GM12873 (cell line): ENCODE measurements at regions not wholly inside any gene's neighbourhood (a gene's known extent, or its start where the extent isn't known, plus 50 kb on each side); places are given as distances from the start of the nearest gene placed in this dataset.

ENCODE experiments used
- TF ChIP-seq, protein P1 (sequence below): IDR thresholded peaks from 2 replicates; pipeline ENCODE4 v1.5.1; 2012; ENCODE audit warnings: low read depth, mild to moderate bottlenecking, moderate library complexity, low read length, control low read depth; ENCODE audit not compliant: insufficient read depth; ENCODE audit errors: missing control alignments

- TF ChIP-seq, protein P1, sequence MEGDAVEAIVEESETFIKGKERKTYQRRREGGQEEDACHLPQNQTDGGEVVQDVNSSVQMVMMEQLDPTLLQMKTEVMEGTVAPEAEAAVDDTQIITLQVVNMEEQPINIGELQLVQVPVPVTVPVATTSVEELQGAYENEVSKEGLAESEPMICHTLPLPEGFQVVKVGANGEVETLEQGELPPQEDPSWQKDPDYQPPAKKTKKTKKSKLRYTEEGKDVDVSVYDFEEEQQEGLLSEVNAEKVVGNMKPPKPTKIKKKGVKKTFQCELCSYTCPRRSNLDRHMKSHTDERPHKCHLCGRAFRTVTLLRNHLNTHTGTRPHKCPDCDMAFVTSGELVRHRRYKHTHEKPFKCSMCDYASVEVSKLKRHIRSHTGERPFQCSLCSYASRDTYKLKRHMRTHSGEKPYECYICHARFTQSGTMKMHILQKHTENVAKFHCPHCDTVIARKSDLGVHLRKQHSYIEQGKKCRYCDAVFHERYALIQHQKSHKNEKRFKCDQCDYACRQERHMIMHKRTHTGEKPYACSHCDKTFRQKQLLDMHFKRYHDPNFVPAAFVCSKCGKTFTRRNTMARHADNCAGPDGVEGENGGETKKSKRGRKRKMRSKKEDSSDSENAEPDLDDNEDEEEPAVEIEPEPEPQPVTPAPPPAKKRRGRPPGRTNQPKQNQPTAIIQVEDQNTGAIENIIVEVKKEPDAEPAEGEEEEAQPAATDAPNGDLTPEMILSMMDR: no peak
Observed at GRCh38 chr2:195047955-195048354, 609.1 kb upstream of the SLC39A10 start.

DNA sequence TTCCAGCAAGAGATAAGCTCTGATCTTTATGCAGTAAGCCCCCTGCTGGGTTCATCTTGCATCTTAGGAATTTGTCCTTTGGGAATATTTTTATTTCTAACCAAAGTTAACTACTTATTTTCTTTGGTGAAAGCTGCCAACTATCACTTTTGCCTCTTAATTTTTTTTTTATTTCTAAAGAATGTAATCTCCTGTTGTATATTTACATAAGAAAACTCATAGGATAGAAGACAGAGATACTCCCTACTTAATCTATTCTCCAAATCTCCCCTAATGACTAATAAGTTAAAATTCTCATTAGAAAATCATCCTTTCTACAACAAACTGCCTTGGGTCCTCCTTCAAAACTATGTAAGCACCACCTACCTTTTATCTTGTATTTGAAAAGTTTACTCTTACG is 612.2 kb upstream of the SLC39A10 start:
- TF ChIP-seq, protein P1: no peak

DNA sequence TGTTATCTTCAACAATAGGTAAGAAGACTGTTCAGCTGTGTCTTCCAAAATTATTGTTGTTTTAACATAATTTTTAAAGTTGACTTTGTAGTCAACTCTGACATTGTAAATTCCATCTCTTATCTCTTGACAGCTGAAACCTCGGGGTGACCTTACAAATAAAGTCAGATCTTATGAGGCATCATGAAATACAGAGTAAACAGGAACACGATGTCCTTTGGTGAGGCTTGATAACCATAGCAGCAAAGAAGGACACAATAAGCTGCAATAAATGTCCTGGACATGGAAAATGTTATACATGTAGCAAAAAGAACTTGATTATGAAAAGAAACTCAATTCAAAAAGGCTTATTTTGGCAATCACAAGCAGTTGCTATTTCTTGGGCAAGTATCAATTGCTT is 618.9 kb upstream of the SLC39A10 start:
- TF ChIP-seq, protein P1: no peak

GRCh38 chr2:195037045-195037444 is 620.0 kb upstream of the SLC39A10 start:
- TF ChIP-seq, protein P1: no peak

GRCh38 chr2:195031411-195031810 is 625.6 kb upstream of the SLC39A10 start:
- TF ChIP-seq, protein P1: no peak

- TF ChIP-seq, protein P1: no peak
Observed at GRCh38 chr2:195029804-195030654, 627.0 kb upstream of the SLC39A10 start.

GRCh38 chr2:195027947-195028346 is 629.1 kb upstream of the SLC39A10 start:
- TF ChIP-seq, protein P1: no peak
